SK-N-MC (cell line): ENCODE measurements at regions not wholly inside any gene's neighbourhood (a gene's known extent, or its start where the extent isn't known, plus 50 kb on each side); places are given as distances from the start of the nearest gene placed in this dataset.

Experiments
- EZH2 ChIP-seq: fragments of 200-600 bp; sonication (generic); IDR thresholded peaks from one replicate; pipeline ENCODE4 v1.6.1; 2017; ENCODE audit warnings: antibody characterized with exemption
- FOXP2 ChIP-seq: optimal IDR thresholded peaks from 2 replicates; pipeline ENCODE3; 2011; ENCODE audit warnings: mild to moderate bottlenecking, moderate library complexity; ENCODE audit not compliant: insufficient read depth; ENCODE audit errors: extremely low read length, control extremely low read depth
- POLR2AphosphoS5 ChIP-seq: IDR thresholded peaks from 2 replicates; pipeline ENCODE4 v1.6.1; 2012; ENCODE audit warnings: mild to moderate bottlenecking, low read depth, low read length, borderline replicate concordance

DNA sequence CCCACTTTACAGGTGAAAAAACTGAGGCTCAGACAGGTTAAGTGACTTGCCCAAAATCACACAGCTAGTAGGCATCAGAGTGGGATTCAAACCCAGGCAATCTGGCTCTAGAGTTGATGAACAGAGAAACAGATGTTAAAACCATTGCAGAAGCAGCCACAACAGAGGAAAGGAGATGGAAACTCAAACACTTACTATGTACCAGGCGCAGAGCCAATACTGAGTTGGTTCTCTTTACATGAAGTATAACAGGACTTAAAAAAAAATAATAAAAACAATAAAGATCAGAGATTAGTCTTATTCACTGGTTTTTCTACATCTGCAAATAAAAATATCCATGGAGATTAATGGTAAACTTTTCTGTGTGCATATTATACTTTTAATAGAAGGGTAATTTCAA is 84.9 kb upstream of the SPATA12 start:
- TF ChIP-seq POLR2AphosphoS5 (no peak), EZH2 (no peak), FOXP2 (no peak)
